HEK293 (cell line): ENCODE measurements at regions not wholly inside any gene's neighbourhood (a gene's known extent, or its start where the extent isn't known, plus 50 kb on each side); places are given as distances from the start of the nearest gene placed in this dataset.

Experiments used
- CTCF ChIP-seq: fragments of 450-650 bp; formaldehyde crosslinking; IDR thresholded peaks from 2 replicates; pipeline ENCODE4 v1.5.1; 2016; ENCODE audit warnings: missing biosample characterization, missing genetic modification characterization
- KLF16 ChIP-seq: fragments of 450-650 bp; formaldehyde crosslinking; IDR thresholded peaks from 2 replicates; pipeline ENCODE4 v1.5.1; 2017; ENCODE audit warnings: missing biosample characterization, missing genetic modification characterization
- SALL2 ChIP-seq: fragments of 450-650 bp; formaldehyde crosslinking; IDR thresholded peaks from 2 replicates; pipeline ENCODE4 v1.5.0; 2017; ENCODE audit warnings: missing biosample characterization, mild to moderate bottlenecking, missing genetic modification characterization, borderline replicate concordance
- ZBTB8A ChIP-seq: fragments of 450-650 bp; formaldehyde crosslinking; IDR thresholded peaks from 2 replicates; pipeline ENCODE4 v1.5.1; 2016; ENCODE audit warnings: missing biosample characterization, missing genetic modification characterization
- ZNF266 ChIP-seq: fragments of 450-650 bp; formaldehyde crosslinking; IDR thresholded peaks from 2 replicates; pipeline ENCODE4 v1.5.1; 2016; ENCODE audit warnings: missing biosample characterization, missing genetic modification characterization, low read depth
- ZNF350 ChIP-seq: fragments of 450-650 bp; formaldehyde crosslinking; IDR thresholded peaks from 2 replicates; pipeline ENCODE4 v1.5.0; 2017; ENCODE audit warnings: missing biosample characterization, mild to moderate bottlenecking, missing genetic modification characterization
- ZNF362 ChIP-seq: fragments of 450-650 bp; formaldehyde crosslinking; IDR thresholded peaks from 2 replicates; pipeline ENCODE4 v1.5.1; 2016; ENCODE audit warnings: missing biosample characterization, missing genetic modification characterization
- ZNF501 ChIP-seq: fragments of 450-650 bp; formaldehyde crosslinking; IDR thresholded peaks from 2 replicates; pipeline ENCODE4 v1.5.1; 2016; ENCODE audit warnings: missing biosample characterization, missing genetic modification characterization
- ZNF513 ChIP-seq: fragments of 450-650 bp; IDR thresholded peaks from 2 replicates; pipeline ENCODE4 v1.5.1; 2018; ENCODE audit warnings: missing biosample characterization, missing genetic modification characterization
- ZNF768 ChIP-seq: fragments of 450-650 bp; formaldehyde crosslinking; IDR thresholded peaks from 2 replicates; pipeline ENCODE4 v1.5.1; 2018; ENCODE audit warnings: missing biosample characterization, mild to moderate bottlenecking, missing genetic modification characterization

- TF ChIP-seq ZNF513 (tag by site-specific recombination), result no peak
- TF ChIP-seq ZNF350 (tag by site-specific recombination), result no peak
- no peak for TF ChIP-seq KLF16 (tag by site-specific recombination)
- no peak for TF ChIP-seq ZNF266 (tag by site-specific recombination)
- TF ChIP-seq CTCF, result no peak
- TF ChIP-seq SALL2 (tag by site-specific recombination), result no peak
- no peak for TF ChIP-seq ZNF501 (tag by site-specific recombination)
- no peak for TF ChIP-seq ZBTB8A (tag by site-specific recombination)
- TF ChIP-seq ZNF768, result no peak
- no peak for TF ChIP-seq ZNF362 (tag by site-specific recombination)
These were observed 807.2 kb upstream of the MBL2 start for GRCh38 chr10:53579773-53580172.
